ENCODE measurements at regions not wholly inside any gene's neighbourhood (a gene's known extent, or its start where the extent isn't known, plus 50 kb on each side); places are given as distances from the start of the nearest gene placed in this dataset.
A peak's percentile ranks its signal among the peaks of the same experiment; 100 is the strongest.

DNA sequence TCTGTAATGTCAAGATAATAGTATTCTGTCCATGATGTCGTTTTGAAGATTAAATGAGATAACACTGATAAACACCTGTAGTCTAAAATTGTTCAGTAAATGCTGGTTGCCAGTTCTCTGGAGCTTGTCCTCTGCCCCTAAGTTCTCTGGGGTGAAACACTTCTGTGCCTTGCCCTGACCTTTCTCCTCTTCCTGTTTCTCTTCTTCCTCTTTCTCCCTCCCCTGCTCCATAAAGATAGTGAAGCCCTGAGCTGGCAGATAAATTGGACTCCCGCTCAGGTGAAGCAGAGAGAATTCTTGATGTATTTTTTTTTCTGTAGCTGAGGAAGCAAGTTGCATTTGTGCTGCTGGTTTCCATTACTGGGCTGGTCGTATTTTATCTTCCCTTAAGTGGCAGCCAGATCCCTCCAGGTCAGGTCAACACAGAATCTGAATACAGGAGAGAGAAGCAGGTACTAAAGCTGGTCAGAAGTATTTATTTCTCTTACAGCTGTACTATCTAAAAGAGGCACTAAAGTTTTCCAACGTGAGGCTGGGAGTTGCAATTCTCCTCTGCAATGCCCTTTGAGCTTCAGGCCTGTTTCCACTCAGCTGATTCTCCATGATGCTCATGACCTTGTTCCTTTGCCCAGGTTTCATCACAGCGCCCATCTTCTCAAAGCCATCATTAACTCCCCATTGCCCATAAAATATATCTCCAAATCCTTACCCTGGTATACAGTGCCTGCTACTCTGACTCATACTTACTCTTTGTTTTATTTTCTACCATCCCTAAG, 319.3 kb upstream of the CFAP20DC start:
- no peaks in the 10 kb centered on the region for H3K9me3 ChIP-seq (ENCODE audit: insufficient read depth, low read depth, low read length)
- peaks cover 12% of the 10 kb centered on the region for H3K4me1 ChIP-seq (ENCODE audit: insufficient read depth, low read length)
- Mint-ChIP-seq H3K27me3 (ENCODE audit: low read depth, unreplicated experiment) (no peaks in the 10 kb centered on the region), H3K9me3 (ENCODE audit: unreplicated experiment) (peaks cover 2% of the 10 kb centered on the region), H3K27ac (ENCODE audit: unreplicated experiment) (no peak overlapping the region), H3K4me3 (ENCODE audit: unreplicated experiment) (no peak overlapping the region), H3K36me3 (ENCODE audit: low read depth, unreplicated experiment) (no peaks in the 10 kb centered on the region), H3K4me1 (ENCODE audit: low read depth, unreplicated experiment) (peaks cover 17% of the 10 kb centered on the region)
- H3K36me3 ChIP-seq (ENCODE audit: insufficient read depth, low read length) = no peaks in the 10 kb centered on the region
- H3K79me2 ChIP-seq (ENCODE audit: insufficient read depth, low read length) = no peaks in the 10 kb centered on the region
- H3K9ac ChIP-seq (ENCODE audit: low read length) = no peak overlapping the region
- no peak for DNase-seq (ENCODE audit: low read depth)
- H4K20me1 ChIP-seq (ENCODE audit: insufficient read depth, low read length) = no peaks in the 10 kb centered on the region
- TF ChIP-seq CTCF (IDR thresholded peaks at IDR 0.05; ENCODE audit: insufficient read depth, low read depth, low read length) (no peak), EZH2 (IDR thresholded peaks at IDR 0.05; ENCODE audit: insufficient read depth, low read length) (no peak)
- no peak overlapping the region for H3K27ac ChIP-seq (ENCODE audit: low read depth, low read length)
- no peaks in the 10 kb centered on the region for H3K27me3 ChIP-seq (ENCODE audit: insufficient read depth, low read length)
- no peak overlapping the region for H3K4me2 ChIP-seq (ENCODE audit: low read length)
- no peak overlapping the region for H3K4me3 ChIP-seq (ENCODE audit: insufficient read depth, low read depth, low read length)
- no peak for FAIRE-seq
- H2AFZ ChIP-seq (ENCODE audit: low read depth, low read length) = no peak overlapping the region

- Histone ChIP-seq H2AFZ (ENCODE audit: low read depth, low read length) (no peak overlapping the region), H3K27ac (ENCODE audit: low read depth, low read length) (no peak overlapping the region), H3K4me2 (ENCODE audit: low read length) (peak overlapping the region; percentile 22), H3K36me3 (ENCODE audit: insufficient read depth, low read length) (no peaks in the 10 kb centered on the region), H3K79me2 (ENCODE audit: insufficient read depth, low read length) (no peaks in the 10 kb centered on the region), H3K9ac (ENCODE audit: low read length) (no peak overlapping the region), H3K4me3 (ENCODE audit: insufficient read depth, low read depth, low read length) (no peak overlapping the region), H3K4me1 (ENCODE audit: insufficient read depth, low read length) (peaks cover 12% of the 10 kb centered on the region), H3K9me3 (ENCODE audit: insufficient read depth, low read depth, low read length) (no peaks in the 10 kb centered on the region), H3K27me3 (ENCODE audit: insufficient read depth, low read length) (no peaks in the 10 kb centered on the region), H4K20me1 (ENCODE audit: insufficient read depth, low read length) (no peaks in the 10 kb centered on the region)
- FAIRE-seq (peak; percentile 29), DNase-seq (ENCODE audit: low read depth) (peak; percentile 78)
- Mint-ChIP-seq H3K27ac (ENCODE audit: unreplicated experiment) (no peak overlapping the region), H3K4me1 (ENCODE audit: low read depth, unreplicated experiment) (peaks cover 17% of the 10 kb centered on the region), H3K27me3 (ENCODE audit: low read depth, unreplicated experiment) (no peaks in the 10 kb centered on the region), H3K36me3 (ENCODE audit: low read depth, unreplicated experiment) (no peaks in the 10 kb centered on the region), H3K4me3 (ENCODE audit: unreplicated experiment) (no peak overlapping the region), H3K9me3 (ENCODE audit: unreplicated experiment) (peaks cover 2% of the 10 kb centered on the region)
- TF ChIP-seq EZH2 (IDR thresholded peaks at IDR 0.05; ENCODE audit: insufficient read depth, low read length) (no peak), CTCF (IDR thresholded peaks at IDR 0.05; ENCODE audit: insufficient read depth, low read depth, low read length) (no peak)
These were observed 317.3 kb upstream of the CFAP20DC start for GRCh38 chr3:59367150-59367549.

DNA sequence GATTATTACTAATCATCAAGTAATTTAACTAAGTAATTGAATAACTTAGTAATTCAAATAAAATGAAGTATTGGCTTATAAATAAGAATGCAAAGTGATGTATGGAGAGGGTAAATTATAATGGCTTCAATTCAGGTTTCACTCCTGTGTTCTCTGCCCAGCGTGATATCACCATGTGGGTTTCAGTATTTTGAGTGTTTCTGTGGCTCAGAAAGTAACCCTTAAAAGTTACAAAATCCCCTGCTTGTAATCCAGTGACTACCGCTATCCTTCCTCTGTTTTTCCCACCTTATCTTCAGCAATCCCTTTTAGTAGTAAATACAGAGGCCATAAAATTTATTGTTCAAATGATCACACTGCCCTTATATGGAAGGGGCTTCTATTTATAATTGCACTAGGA, 316.4 kb upstream of the CFAP20DC start:
- peaks cover 17% of the 10 kb centered on the region for H3K4me1 Mint-ChIP-seq (ENCODE audit: low read depth, unreplicated experiment)
- Histone ChIP-seq H3K79me2 (ENCODE audit: insufficient read depth, low read length) (no peaks in the 10 kb centered on the region), H3K9ac (ENCODE audit: low read length) (no peak overlapping the region), H3K36me3 (ENCODE audit: insufficient read depth, low read length) (no peaks in the 10 kb centered on the region), H3K27ac (ENCODE audit: low read depth, low read length) (no peak overlapping the region), H3K4me3 (ENCODE audit: insufficient read depth, low read depth, low read length) (no peak overlapping the region), H3K4me2 (ENCODE audit: low read length) (no peak overlapping the region), H3K27me3 (ENCODE audit: insufficient read depth, low read length) (no peaks in the 10 kb centered on the region), H4K20me1 (ENCODE audit: insufficient read depth, low read length) (no peaks in the 10 kb centered on the region), H3K4me1 (ENCODE audit: insufficient read depth, low read length) (peaks cover 12% of the 10 kb centered on the region), H3K9me3 (ENCODE audit: insufficient read depth, low read depth, low read length) (no peaks in the 10 kb centered on the region), H2AFZ (ENCODE audit: low read depth, low read length) (no peak overlapping the region)
- no peaks in the 10 kb centered on the region for H3K36me3 Mint-ChIP-seq (ENCODE audit: low read depth, unreplicated experiment)
- H3K9me3 Mint-ChIP-seq (ENCODE audit: unreplicated experiment) = peaks cover 2% of the 10 kb centered on the region
- no peak overlapping the region for H3K4me3 Mint-ChIP-seq (ENCODE audit: unreplicated experiment)
- no peak for TF ChIP-seq CTCF (IDR thresholded peaks at IDR 0.05; ENCODE audit: insufficient read depth, low read depth, low read length)
- no peak for TF ChIP-seq EZH2 (IDR thresholded peaks at IDR 0.05; ENCODE audit: insufficient read depth, low read length)
- H3K27me3 Mint-ChIP-seq (ENCODE audit: low read depth, unreplicated experiment) = no peaks in the 10 kb centered on the region
- FAIRE-seq (no peak), DNase-seq (ENCODE audit: low read depth) (no peak)
- no peak overlapping the region for H3K27ac Mint-ChIP-seq (ENCODE audit: unreplicated experiment)
